ENCODE measurements at regions not wholly inside any gene's neighbourhood (a gene's known extent, or its start where the extent isn't known, plus 50 kb on each side); places are given as distances from the start of the nearest gene placed in this dataset.

- TF ChIP-seq IRF3 (IDR thresholded peaks at IDR 0.05): no peak
- no peak for TF ChIP-seq PBX3 (IDR thresholded peaks at IDR 0.05; ENCODE audit: insufficient replicate concordance, low read depth, low read length)
- TF ChIP-seq BHLHE40 (IDR thresholded peaks at IDR 0.05; ENCODE audit: borderline replicate concordance in 1 of 2, low read depth in 2 of 2, low read length in 1 of 2): no peak
- no peak for TF ChIP-seq MXI1 (IDR thresholded peaks at IDR 0.05; ENCODE audit: low read depth, low read length)
- no peak for TF ChIP-seq RELA (IDR thresholded peaks at IDR 0.05; ENCODE audit: borderline replicate concordance, partially characterized antibody)
- no peak for TF ChIP-seq MEF2A (IDR thresholded peaks at IDR 0.05; ENCODE audit: insufficient read depth, low read depth, low read length)
- no peak for TF ChIP-seq ZNF384 (IDR thresholded peaks at IDR 0.05; ENCODE audit: borderline replicate concordance, low read depth, low read length)
- no peak for TF ChIP-seq FOXK2 (IDR thresholded peaks at IDR 0.05)
Observed at GRCh38 chr3:174409086-174409743, 449.9 kb upstream of the NAALADL2 start (continued).

GRCh38 chr3:174413062-174413912, 445.8 kb upstream of the NAALADL2 start:
- BruUV-seq (replicated peaks): no TSS peak
- H3K4me1 ChIP-seq (ENCODE audit: control insufficient read depth, insufficient read depth, low read length): no peaks in the 10 kb centered on the region
- ChIA-PET CTCF (no interaction called here), POLR2A (no interaction called here), RAD21 (ENCODE audit: unreplicated experiment) (no interaction called here), SMC1A (ENCODE audit: uncharacterized antibody, unreplicated experiment) (no interaction called here)
- H3K4me3 ChIP-seq: no peak overlapping the region
- H3K36me3 ChIP-seq (ENCODE audit: control insufficient read depth in 2 of 2, insufficient read depth in 2 of 2, low read length in 1 of 2): no peaks in the 10 kb centered on the region
- FAIRE-seq: no peak
- H3K27me3 ChIP-seq (replicated peaks in 1 of 2; ENCODE audit: control insufficient read depth in 2 of 2, insufficient read depth in 2 of 2, low read length in 1 of 2): no peaks in the 10 kb centered on the region
- no peak overlapping the region for H3K27ac ChIP-seq (ENCODE audit: control insufficient read depth, insufficient read depth)
- ATAC-seq: no peak
- in situ Hi-C loops (cut with MboI) (no loop called here), intact Hi-C loops (cut with micrococcal nuclease; ENCODE audit: unreplicated experiment) (no loop called here)
- H3K9ac ChIP-seq (ENCODE audit: control insufficient read depth, insufficient read depth, low read length): no peak overlapping the region
- H3K9me3 ChIP-seq (replicated peaks; ENCODE audit: control insufficient read depth, insufficient read depth, low read length): no peaks in the 10 kb centered on the region
- H4K20me1 ChIP-seq (ENCODE audit: control insufficient read depth, insufficient read depth): no peaks in the 10 kb centered on the region
- no peak overlapping the region for H2AFZ ChIP-seq (ENCODE audit: control insufficient read depth, low read depth, low read length)
- no peaks in the 10 kb centered on the region for H3K79me2 ChIP-seq (ENCODE audit: control insufficient read depth, insufficient read depth, low read length)
- H3K4me2 ChIP-seq (ENCODE audit: control insufficient read depth, insufficient read depth): no peak overlapping the region
- 0% methylated on average over 2 of the region's 2 CpGs for WGBS (ENCODE audit: insufficient coverage, insufficient replicate concordance, low lambda C conversion rate, missing lambda C conversion rate)
- DNase-seq (ENCODE audit: low read depth, low spot score): no peak
- TF ChIP-seq SUZ12 (IDR thresholded peaks at IDR 0.05; ENCODE audit: unreplicated experiment) (no peak), NFIC (IDR thresholded peaks at IDR 0.05; ENCODE audit: low read depth, low read length) (no peak), POU2F2 (IDR thresholded peaks at IDR 0.05; ENCODE audit: borderline replicate concordance, low read depth, low read length) (no peak), USF1 (IDR thresholded peaks at IDR 0.05; ENCODE audit: borderline replicate concordance, extremely low read length, insufficient read depth, low read depth, low read length) (no peak), SIN3A (IDR thresholded peaks at IDR 0.05; ENCODE audit: low read depth, low read length) (no peak), EGR1 (IDR thresholded peaks at IDR 0.05; ENCODE audit: borderline replicate concordance in 1 of 2, low read depth in 2 of 2, low read length in 2 of 2) (no peak), SP1 (IDR thresholded peaks at IDR 0.05; ENCODE audit: low read depth, low read length) (no peak), SMAD1 (IDR thresholded peaks at IDR 0.05; ENCODE audit: low read depth, partially characterized antibody) (no peak), ZNF217 (IDR thresholded peaks at IDR 0.05) (no peak), MTA2 (IDR thresholded peaks at IDR 0.05; ENCODE audit: low read depth) (no peak), TCF3 (IDR thresholded peaks at IDR 0.05; ENCODE audit: borderline replicate concordance, insufficient read depth, low read depth, low read length) (no peak)
